HG03097 (cell line): ENCODE measurements at regions not wholly inside any gene's neighbourhood (a gene's known extent, or its start where the extent isn't known, plus 50 kb on each side); places are given as distances from the start of the nearest gene placed in this dataset.

Experiments used
- ATAC-seq: cut with Tn5 transposase; IDR thresholded peaks from one replicate; pipeline ENCODE4 v1.9.1; 2021; ENCODE audit not compliant: unreplicated experiment, low FRiP score

GRCh38 chr3:34842706-34843480 lies 796.4 kb upstream of the ARPP21 start:
- ATAC-seq: no peak

- no peak for ATAC-seq
These were observed 795.1 kb upstream of the ARPP21 start for GRCh38 chr3:34844323-34844620.

GRCh38 chr3:34851137-34851536 lies 788.2 kb upstream of the ARPP21 start:
- no peak for ATAC-seq

GRCh38 chr3:34852844-34853439 lies 786.4 kb upstream of the ARPP21 start:
- ATAC-seq: no peak

- no peak for ATAC-seq
These were observed 783.0 kb upstream of the ARPP21 start for GRCh38 chr3:34856081-34856947.

- ATAC-seq: peak; percentile 79
These were observed 781.2 kb upstream of the ARPP21 start for GRCh38 chr3:34858067-34858660.

GRCh38 chr3:34859746-34860145 lies 779.6 kb upstream of the ARPP21 start:
- ATAC-seq: no peak

GRCh38 chr3:34862456-34862855 lies 776.9 kb upstream of the ARPP21 start:
- ATAC-seq: no peak

GRCh38 chr3:34863485-34863884 lies 775.8 kb upstream of the ARPP21 start:
- ATAC-seq: no peak

GRCh38 chr3:34864011-34864410 lies 775.3 kb upstream of the ARPP21 start:
- no peak for ATAC-seq

GRCh38 chr3:34865346-34865745 lies 774.0 kb upstream of the ARPP21 start:
- ATAC-seq: no peak

- no peak for ATAC-seq
These were observed 770.4 kb upstream of the ARPP21 start for GRCh38 chr3:34868935-34869334.

- no peak for ATAC-seq
These were observed 769.6 kb upstream of the ARPP21 start for GRCh38 chr3:34869696-34870095.

- no peak for ATAC-seq
These were observed 766.9 kb upstream of the ARPP21 start for GRCh38 chr3:34872406-34872805.

- ATAC-seq: no peak
These were observed 762.3 kb upstream of the ARPP21 start for GRCh38 chr3:34876997-34877396.

- no peak for ATAC-seq
These were observed 760.8 kb upstream of the ARPP21 start for GRCh38 chr3:34878488-34878887.

- no peak for ATAC-seq
These were observed 758.3 kb upstream of the ARPP21 start for GRCh38 chr3:34881026-34881425.

- ATAC-seq: no peak
These were observed 756.6 kb upstream of the ARPP21 start for GRCh38 chr3:34882764-34883163.

GRCh38 chr3:34884007-34884406 lies 755.3 kb upstream of the ARPP21 start:
- ATAC-seq: no peak

GRCh38 chr3:34886443-34886842 lies 752.9 kb upstream of the ARPP21 start:
- no peak for ATAC-seq

GRCh38 chr3:34889641-34890040 lies 749.7 kb upstream of the ARPP21 start:
- no peak for ATAC-seq
